CD4-positive, alpha-beta T cell treated with Interleukin-15 for 1 hour (primary cell): ENCODE measurements at regions not wholly inside any gene's neighbourhood (a gene's known extent, or its start where the extent isn't known, plus 50 kb on each side); places are given as distances from the start of the nearest gene placed in this dataset.

Source experiments
- DNase-seq: peaks from one replicate; pipeline ENCODE4 v3.0.0-alpha.2; 2020

DNA sequence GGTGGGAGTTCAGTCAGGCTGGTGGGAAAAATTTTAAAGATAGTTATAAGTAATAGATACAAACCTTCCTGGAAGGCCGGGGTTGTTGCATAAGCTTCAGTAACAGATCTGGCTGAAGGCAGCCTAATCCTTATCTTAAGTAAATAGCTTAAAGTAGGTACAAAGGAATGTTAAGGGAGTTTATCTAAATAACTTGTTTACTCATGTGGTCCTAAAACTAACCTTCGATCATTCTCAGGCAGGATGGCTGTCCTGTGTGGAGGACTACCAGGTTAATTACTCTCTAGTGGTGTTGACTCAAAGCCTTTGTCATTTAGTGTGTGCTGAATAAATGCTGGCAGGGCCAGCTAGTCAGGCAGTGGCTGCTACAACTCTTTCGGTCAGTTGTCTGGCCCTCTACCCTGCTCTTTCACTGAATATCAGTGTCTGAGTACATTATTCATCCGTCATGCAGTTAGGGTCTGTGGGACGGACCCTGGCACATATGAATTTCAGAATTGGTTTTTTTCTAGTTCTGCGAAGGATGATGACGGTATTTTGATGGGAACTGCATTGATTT, 131.6 kb upstream of the TAB2 start:
- DNase-seq = no peak

DNA sequence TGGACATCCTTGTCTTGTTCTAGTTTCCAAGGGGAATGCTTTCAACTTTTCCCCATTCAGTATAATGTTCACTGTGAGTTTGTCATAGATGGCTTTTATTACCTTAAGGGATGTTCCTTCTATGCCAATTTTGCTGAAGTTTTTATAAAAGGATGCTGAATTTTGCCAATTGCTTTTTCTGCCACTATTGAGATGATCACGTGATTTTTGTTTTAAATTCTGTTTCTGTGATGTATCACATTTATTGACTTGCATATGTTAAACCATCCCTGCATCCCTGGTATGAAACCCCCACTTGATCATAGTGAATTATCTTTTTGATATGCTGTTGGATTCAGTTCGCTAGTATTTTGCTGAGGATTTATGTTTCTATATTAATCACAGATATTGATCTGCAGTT, 130.6 kb upstream of the TAB2 start:
- no peak for DNase-seq

DNA sequence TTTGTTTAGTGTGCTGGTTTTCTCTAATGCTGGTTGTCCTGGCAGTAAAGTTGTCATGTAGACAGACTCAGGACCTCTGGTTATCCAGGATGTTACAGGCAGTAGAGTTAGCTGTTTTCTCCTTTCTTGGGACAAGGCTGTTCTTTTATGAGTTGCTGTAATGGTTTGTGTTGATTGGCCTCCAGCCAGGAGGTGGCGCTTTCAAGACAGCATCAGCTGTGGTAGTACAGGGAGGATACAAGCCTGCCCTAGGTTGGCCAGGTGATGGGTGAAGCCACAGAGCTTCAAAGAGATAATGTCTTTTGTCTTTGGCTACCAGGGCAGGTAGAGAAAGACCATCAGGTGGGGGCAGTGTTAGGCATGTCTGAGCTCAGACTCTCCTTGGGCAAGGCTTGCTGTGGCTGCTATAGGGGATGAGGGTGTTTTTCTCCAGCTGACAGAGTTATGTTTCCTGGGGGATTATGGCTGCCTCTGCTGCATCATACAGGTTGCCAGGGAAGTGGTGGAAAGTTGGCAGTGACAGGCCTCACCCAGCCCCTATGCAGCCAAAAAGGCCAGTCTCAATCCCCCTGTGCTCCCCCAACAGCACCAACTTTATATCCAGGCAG, 127.2 kb upstream of the TAB2 start:
- DNase-seq = peak; percentile 65

DNA sequence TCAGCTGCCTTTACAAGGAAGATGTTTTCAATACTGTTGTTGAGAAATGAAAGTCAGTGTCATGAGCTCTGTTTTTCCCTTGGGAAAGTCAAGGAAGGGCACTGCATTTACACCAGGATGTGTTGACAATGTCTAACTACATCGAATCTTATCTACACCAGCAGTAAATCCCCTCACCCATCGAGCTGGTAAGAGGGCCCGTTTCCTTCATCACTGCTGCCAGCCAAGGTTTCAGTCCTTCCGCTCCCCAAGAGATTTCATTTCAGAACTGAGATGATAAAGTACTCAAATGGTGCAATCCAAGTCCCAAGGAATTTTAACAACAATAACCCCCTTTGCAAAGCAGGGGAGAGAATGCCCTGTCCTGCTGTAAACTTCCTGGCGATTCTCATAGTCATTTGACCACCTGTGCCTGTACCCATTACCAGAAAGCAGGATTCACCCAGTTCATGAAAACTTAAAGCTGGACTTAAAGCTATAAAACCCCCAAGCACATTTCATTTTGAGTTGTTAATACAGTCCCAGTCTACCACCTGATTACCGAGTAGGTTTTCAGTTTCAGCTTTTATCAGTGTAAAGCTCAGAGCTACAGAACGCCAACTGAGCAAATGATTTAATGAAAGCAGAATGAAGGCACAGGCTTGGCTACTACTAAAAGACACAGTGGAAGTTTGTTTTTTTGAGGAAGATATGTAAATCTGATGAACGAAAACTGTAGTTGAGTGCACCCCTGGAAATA, 122.5 kb upstream of the TAB2 start:
- no peak for DNase-seq

DNA sequence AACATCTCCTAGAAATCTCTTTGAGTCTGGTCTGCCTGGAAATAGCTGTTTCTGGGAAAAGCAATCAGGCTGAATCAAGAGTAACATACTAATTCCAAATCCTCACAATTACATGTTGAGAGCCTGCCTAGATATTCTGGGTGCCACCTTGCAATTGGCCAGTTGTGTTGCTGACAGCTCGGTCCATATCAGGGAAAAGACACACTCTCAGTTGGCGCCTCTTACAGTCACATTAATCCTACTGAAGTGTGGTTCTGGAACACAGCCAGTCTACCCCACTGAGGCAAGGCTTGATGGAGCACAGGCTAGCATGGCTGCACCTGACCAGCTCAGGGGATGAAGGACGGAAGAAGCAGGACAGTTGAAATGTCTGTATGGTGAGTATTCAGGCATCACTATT, 121.4 kb upstream of the TAB2 start:
- DNase-seq = no peak

DNA sequence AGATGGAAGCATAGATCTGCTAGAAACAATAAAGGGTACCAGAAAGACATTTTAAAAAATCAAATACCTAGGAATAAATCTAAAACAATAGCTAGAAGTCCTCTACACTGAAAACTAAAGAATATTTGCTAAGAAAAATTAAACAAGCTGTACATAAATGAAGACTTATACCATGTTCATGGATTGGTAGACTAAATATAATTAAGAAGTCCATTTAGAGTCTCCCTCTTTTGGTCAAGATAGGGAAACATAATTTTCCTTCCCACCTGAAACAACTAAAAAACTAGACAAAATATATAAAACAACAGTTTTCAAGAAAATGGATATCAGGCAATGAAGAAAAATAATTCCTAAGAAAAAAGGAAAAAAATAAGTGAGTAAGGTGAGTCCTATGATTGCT, 120.0 kb upstream of the TAB2 start:
- no peak for DNase-seq

DNA sequence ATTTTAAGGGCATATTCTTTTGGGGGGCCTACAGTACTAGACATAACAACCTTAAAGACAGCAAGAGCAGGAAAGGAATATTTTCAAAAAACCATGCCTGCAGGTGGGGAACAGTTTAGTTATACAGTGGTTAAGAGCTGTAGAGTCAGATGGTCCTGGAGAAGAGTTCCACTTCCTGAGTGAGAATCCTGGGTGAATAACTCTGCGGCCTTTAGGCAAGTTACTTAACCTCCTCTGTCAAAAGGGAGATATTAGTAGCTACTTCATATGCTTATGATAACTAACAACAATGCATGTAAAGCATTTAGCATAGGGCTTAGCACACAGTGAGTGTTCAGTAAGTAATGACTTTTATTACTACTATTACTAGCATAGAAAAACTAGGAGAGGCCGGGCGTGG, 119.2 kb upstream of the TAB2 start:
- no peak for DNase-seq

DNA sequence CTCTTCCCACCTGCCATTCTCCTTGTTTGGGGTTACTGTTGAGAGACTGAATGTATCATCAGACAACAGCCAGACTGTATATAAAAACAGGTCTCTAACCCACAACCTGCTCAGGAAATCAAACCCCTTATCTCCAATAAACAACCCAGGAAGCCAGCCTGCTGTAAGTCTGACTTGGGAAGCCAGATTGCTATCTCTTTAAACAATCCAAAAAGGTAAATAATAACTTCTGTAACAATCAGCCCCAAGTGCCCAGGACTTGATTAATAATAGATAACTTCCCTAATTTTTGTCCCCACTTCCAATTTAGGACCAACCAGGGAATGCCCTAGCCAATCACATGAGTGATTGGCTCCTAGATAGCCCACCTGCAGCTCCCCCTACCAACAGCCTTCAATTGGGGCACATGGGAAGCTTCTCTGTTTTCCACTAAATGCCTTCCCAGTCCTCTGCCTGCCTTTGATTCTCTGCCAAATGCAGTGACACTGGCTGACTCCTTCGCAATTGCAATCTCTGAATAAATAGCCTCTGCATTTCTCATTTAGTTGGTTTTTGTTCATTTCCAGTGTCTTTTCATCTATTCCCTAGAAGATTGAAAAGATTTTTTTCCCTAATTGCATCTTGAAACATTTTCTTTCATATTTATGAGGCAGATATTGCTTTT, 117.1 kb upstream of the TAB2 start:
- no peak for DNase-seq

DNA sequence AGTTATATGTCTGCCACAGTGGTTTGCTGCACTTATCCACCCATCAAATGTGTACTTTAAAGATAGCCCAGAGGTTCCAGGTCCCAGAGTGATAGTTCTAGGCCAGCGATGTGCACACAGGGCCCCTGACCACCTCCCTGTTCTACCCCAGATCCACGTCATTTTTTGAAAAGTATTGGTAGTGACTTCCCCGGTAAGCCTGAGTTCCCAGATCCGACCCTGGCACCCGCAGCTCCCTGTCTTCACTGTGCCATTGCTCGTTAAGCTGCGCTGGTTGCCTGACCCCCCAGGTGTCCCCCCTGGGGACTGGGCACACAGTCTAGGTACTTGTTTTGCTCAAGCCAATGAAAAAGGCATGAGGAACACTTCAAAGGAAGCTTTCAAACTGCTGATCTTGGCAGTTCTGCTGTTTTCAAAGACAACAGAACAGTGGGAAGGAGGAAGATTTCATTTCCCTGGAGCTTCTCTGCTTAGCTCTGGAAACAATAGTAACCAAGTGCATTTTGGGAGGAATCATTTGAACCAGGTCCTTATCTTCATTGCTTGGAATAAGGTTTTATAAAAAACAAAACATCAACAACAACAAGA, 116.3 kb upstream of the TAB2 start:
- DNase-seq = no peak

DNA sequence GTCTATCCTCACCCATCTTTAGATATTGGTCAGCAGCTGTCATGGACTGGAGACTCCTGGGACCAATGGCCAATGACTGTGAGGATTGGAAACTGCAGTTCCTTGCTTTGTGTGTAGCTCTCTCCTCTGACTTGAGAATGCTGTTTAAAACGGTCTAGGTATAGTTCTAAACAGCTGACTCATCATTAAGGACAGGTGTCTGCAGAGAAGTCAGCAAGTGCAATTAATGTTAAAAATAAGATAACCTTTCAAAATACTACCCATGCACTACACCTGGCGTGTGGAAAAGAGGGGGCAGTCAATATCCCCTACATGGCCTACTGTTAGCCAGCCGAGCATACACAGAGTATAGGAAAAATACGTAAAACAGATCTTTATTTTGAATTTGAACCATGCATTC, 115.4 kb upstream of the TAB2 start:
- DNase-seq = no peak

DNA sequence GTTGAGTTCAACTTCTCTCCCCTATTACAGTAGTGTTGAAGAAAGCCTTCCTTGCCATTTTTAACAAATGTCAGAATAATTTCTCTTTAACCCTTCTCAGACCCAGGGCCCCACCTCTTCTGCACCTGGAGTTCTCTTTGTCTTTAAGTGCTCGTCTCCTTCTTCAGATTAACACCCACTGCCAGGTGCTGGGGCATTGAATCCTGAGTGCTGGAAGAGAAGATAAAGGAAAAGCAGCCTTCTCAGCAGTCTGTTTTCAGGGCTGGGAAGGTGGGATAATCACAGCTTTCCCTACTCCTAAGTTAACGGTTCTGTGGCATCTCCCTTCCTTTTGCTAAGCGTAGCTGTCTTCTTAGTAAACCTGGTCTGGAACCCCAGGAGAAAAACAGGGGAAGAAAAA, 114.6 kb upstream of the TAB2 start:
- no peak for DNase-seq

DNA sequence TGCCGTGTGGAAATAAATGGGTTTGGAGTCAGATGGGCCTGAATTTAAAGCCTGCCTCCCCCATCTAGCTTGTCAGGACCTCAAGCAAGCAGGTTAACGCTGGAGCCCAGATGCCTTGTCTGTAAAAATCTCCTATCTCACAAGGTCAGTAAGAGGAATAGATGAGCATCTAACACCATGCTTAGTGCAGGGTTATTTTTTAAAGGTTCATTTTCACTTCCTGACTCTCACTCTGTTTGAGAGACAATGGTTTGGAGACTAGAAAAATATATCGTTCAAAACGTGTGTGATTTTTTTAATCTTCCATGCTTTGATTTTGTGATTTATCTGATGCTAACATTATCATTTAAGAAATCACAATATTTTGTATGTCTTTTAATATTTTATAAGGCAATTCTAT, 114.0 kb upstream of the TAB2 start:
- DNase-seq = no peak

DNA sequence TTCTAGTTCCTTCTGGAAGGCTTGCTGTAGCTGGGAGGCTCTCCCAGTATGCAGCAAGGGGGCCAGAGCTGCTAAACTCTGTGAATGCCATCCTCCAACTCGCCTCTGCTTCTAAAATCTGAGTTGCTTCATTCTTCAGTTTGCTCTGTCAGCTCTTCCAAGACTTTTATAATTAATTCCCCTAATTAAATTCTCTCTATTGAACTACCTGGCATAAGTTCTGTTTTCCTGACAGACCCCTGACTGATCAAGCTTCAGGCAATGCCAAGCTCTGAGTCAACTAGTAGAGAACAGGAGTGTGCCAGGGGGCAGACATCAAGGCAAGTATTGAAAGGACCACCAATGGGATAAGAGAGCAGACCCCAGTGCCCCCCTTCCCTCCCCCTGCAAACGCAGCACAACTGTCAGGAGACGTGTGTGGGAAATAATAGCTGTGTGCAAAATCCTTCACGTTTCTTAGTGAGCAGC, 109.3 kb upstream of the TAB2 start:
- no peak for DNase-seq

DNA sequence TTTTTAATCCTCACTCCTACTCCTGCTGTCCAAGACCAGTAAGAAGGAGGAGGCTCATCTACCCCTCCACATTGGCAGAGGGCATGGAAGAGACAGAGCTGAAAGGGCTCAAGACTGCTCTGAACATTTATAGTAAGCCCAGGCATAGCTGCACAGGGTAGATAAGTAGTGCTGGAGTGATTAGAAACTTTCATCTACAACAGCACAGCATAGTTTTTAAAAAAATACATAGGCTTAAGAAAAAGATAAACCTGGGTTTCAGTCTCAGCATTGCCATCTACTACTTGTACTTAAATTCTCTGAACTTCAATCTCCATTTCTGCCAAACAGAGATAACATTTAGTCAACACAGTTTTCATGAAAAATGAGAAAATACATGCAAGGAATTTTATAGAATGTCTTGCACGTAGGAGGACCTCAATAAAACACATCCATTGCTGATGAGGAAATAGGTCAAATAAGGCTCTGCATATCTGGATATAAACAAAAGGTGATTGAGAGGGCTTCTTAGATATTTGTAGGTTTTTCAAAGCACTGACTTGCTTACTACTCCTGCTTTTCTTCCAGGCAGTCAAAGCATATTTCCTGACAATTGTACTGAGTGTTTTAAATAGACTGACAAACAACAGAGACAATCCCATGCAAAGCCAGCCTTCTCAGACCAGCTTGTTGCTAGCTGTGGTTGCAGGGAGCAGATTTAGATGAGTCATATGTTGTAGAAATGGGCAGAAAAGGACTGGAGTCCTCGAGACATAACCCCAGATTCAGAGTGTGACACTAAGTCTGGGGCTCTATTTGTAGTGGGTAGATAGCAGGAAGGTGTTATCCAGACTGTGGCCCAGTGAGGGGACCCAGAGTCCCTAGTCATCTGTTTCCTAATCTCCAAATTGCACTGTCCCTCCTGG, 107.4 kb upstream of the TAB2 start:
- DNase-seq = no peak

DNA sequence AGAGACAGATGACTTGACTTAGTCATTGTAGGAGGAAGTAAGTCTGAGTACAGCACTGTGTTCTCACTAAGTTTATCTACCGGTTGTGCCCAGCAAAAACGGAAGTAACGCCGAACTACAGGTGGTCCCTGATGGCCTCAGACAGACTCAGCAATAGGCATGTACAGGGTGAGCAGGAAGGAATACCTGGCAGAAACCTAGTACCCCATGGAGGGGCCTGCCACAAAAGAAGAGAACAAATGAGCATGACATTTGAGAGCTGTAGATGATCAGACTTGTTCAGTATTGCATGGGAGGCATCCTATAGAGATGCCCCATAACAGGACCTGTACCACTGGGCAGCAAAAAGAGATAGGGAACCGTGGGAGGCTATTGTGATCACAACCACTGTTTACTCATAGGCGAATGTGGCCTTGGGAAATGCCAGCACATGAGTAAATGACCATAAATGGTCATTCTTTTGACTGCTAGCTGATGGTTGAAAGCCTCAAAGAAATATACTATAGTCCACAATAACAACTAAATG, 106.4 kb upstream of the TAB2 start:
- peak; percentile 49 for DNase-seq

DNA sequence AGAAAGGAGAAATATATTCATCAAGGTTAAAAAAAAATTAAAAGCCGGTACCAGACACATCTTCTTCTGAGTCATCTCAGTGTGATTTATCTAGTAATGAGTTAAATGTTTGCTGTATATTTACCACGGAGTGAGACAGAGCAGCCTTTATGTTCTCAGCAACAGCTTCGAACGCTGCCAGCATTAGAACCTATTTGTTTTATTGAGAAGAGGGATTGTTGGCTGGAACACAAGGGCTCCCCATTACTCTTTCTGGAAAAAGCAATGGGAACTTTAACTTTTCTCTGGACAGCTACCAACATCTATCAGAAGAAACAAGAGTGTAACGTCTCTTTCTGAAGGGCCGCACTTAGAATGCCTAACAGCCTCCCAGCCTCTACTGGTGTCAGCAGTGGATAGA, 105.3 kb upstream of the TAB2 start:
- DNase-seq = no peak

DNA sequence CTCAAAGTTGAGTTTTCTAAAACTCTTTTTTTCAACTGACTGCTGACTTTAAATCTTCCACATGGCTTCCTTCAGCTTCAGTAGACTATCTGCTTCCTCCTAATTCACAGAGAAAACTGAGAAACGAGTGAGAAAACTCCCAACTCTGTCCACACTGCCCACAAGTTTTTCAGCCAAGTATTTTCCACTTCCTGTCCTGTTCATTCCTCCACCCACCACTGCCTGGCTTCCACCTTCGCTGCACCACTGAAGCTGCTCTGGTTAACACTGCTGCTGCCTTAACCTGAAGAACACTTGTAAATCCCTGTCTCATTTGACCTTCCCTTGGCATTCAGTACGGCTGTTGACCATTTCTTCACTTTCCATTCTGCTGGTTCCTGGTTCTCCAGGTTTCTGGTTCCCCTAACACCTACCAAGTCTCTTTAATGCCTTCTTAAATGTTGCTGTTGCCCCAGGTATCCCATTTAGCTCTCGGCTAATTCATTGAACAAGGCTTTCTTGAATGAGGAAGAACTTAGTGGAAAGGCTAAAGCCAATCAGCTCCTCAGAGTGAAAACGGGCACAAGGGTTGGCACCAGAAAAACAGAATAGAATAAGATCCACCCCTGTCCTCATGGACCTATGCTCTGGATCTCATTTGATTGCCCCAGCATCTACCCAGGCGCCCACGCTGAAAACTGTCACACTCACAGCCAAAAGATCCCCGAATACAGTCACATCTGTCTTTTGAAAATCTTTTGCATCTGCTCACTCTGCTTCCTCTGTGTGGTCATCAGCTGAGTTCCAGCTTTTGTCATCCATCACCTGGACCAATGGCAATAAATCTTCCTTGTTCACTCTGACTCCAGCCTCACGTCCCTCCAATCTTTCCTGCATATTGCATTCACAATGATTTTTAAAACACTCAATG, 104.4 kb upstream of the TAB2 start:
- DNase-seq = no peak

DNA sequence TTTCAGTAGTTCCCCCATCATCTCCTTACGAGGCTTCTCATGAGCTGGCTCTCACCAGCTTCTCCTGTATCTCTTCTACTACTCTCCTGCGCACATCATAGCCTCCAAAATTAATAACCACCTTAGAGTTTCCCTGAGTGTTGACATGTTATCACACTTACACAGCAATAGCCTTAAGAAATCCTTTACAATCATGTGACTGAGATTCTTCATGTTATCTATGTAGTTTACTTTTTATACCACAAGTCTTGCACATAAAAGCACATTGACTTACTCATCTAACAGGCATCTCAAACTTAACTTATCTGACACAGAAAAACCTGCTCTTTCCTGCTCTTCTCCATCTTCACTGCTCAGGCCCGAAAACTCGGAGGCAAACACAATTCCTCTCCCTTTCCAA, 103.7 kb upstream of the TAB2 start:
- no peak for DNase-seq

DNA sequence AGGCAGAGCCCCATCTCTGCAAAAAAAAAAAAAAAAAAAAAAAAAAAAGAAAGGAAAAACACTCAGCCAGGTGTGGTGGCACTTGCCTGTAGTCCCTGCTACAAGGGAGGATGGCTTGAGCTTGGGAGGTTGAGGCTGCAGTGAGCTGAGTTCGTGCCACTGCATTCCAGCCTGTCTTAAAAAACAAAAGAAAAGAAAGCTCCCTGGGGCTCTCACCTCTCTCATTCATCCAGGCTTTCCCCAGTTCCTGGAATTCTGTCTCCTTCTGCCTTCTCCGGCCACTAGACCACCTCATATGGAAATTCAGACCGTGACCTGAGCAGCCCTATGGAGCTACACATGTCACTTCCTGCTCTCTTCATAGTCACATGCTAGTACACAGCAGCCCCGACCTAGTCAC, 101.1 kb upstream of the TAB2 start:
- no peak for DNase-seq

DNA sequence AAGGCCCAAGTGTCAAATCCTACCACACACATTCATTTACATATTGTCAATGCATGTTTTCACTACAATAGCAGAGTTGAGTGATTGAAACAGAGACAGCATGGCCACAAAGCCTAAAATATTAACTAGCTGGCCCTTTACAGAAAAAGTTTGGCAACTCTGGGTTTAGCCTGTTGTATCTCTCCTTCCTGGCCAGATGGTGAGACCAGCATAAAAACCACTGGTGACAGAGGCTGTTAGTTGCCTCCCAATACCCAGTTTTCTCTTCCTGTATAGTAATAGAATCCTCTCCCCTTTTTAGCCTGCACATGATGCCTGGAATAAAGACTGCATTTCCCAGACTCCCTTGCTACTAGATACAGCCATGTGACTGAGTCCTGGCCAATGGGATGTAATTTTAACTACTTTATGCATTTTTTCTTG, 100.0 kb upstream of the TAB2 start:
- no peak for DNase-seq

DNA sequence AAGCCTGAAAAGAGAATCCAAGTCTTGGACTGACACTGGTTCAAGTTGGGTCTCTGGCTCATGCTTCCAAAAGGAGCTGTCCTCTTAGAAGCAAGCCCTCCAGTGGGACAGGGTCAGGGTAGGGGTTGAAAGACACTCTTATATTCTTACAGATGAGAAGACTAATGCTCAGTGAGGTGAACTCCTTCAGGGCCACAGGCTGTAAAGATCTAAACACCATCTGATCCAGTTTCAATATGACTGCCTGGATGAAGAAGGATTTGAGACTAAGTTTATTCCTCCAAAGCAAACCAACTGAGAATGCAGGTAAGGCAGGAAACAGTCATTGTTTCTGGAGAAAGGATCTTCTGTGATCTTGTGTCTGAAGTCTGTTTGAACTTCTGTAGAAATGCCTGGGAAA, 99.0 kb upstream of the TAB2 start:
- DNase-seq = no peak
